Upper lobe of right lung (tissue), 1 donor: ENCODE measurements at regions not wholly inside any gene's neighbourhood (a gene's known extent, or its start where the extent isn't known, plus 50 kb on each side); places are given as distances from the start of the nearest gene placed in this dataset.

Experiments used
- ATAC-seq: fragments of 200-7000 bp; cut with Tn5 transposase; one replicate; pipeline ENCODE4 v1.9.1; 2020; ENCODE audit warnings: mild to moderate bottlenecking, moderate library complexity
- DNase-seq: peaks from one replicate; pipeline ENCODE4 v3.0.0-alpha.2; 2020
- H3K27ac ChIP-seq: fragments of 200-600 bp; one replicate; pipeline ENCODE4 v1.8.0; 2022
- H3K27me3 ChIP-seq: fragments of 200-600 bp; one replicate; pipeline ENCODE4 v1.8.0; 2022; ENCODE audit warnings: mild to moderate bottlenecking
- H3K36me3 ChIP-seq: fragments of 200-600 bp; one replicate; pipeline ENCODE4 v1.8.0; 2022
- H3K4me1 ChIP-seq: fragments of 200-600 bp; one replicate; pipeline ENCODE4 v1.8.0; 2022
- H3K4me3 ChIP-seq: fragments of 200-600 bp; one replicate; pipeline ENCODE4 v1.8.0; 2022; ENCODE audit warnings: mild to moderate bottlenecking
- H3K9me3 ChIP-seq: fragments of 200-600 bp; one replicate; pipeline ENCODE4 v1.8.0; 2022
- CTCF ChIP-seq: fragments of 200-600 bp; IDR thresholded peaks from one replicate; pipeline ENCODE4 v1.8.0; 2022; ENCODE audit warnings: antibody characterized with exemption
- intact Hi-C: fragments of 100-400 bp; cut with DNase I; formaldehyde crosslinking; loops from one replicate; pipeline ENCODE4 v1.11.0; 2022
- donor health status: DM: no; HTN: yes; CAD: no; lungs with severe emphysema.

DNA sequence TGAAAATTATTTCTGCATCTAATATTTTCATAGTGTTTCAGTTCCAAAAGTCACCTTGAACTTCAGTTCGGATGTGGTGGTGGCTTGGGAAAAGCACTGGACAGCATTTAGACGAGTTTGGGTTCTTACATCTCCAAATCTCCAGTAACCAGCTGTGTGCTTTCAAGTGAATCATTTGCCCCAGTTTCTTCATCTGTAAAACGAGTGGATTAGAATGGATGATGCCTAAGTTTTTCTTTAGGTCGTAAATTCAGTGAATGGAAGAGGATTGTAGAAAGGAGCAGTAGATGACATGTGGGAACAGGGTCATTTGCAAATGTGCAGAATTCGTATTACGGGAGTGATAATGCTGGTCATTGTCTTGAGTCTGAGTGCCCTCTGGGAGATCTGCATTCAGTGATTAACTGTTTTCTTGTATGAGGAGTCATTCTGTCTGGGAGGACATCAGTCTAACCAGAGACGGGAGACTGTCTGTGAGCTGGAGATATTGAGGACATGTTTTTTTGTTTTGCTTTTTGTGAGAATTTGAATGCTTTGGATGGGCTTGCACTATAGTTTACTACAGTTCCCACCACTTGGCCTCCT, 641.6 kb upstream of the TBL1XR1 start:
- Histone ChIP-seq H3K27ac (no peak overlapping the region), H3K4me1 (peaks cover 6% of the 10 kb centered on the region), H3K4me3 (no peak overlapping the region), H3K9me3 (no peaks in the 10 kb centered on the region), H3K36me3 (no peaks in the 10 kb centered on the region), H3K27me3 (no peaks in the 10 kb centered on the region)
- DNase-seq (no peak), ATAC-seq (no peak)
- TF ChIP-seq CTCF: no peak
- intact Hi-C loops: no loop called here

DNA sequence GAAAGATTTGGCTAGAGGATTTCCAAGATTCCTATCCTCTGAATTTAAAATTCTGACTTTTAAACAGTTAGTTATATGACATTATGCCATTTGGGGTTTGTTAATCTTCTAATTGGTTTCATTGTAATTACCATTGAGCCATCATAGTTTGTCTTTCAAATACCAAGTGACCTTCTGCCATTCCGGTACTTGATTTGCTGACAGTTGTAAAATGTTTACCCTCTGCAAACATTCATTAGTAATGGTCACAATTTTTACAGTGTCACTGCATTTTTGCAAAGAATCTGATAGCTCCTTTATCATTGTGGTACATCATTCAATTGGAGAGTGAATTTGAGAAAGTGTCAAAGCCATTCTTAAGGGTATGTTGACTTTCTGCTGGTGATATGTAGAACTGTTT, 645.0 kb upstream of the TBL1XR1 start:
- H3K4me1 ChIP-seq: no peaks in the 10 kb centered on the region
- H3K4me3 ChIP-seq: no peak overlapping the region
- intact Hi-C loops: no loop called here
- H3K27me3 ChIP-seq: no peaks in the 10 kb centered on the region
- no peak for TF ChIP-seq CTCF
- no peak for ATAC-seq
- DNase-seq: no peak
- no peak overlapping the region for H3K27ac ChIP-seq
- H3K9me3 ChIP-seq: no peaks in the 10 kb centered on the region
- no peaks in the 10 kb centered on the region for H3K36me3 ChIP-seq

- intact Hi-C loops: no loop called here
- H3K27ac ChIP-seq: no peak overlapping the region
- ATAC-seq (no peak), DNase-seq (no peak)
- no peak for TF ChIP-seq CTCF
- no peaks in the 10 kb centered on the region for H3K27me3 ChIP-seq
- H3K36me3 ChIP-seq: no peaks in the 10 kb centered on the region
- H3K4me1 ChIP-seq: no peaks in the 10 kb centered on the region
- no peak overlapping the region for H3K4me3 ChIP-seq
- H3K9me3 ChIP-seq: no peaks in the 10 kb centered on the region
Observed at GRCh38 chr3:177842743-177843734, 645.8 kb upstream of the TBL1XR1 start.

- H3K9me3 ChIP-seq: no peaks in the 10 kb centered on the region
- ATAC-seq (no peak), DNase-seq (no peak)
- H3K27me3 ChIP-seq: no peaks in the 10 kb centered on the region
- TF ChIP-seq CTCF: no peak
- no peaks in the 10 kb centered on the region for H3K36me3 ChIP-seq
- no peak overlapping the region for H3K27ac ChIP-seq
- H3K4me1 ChIP-seq: no peaks in the 10 kb centered on the region
- intact Hi-C loops: no loop called here
- no peak overlapping the region for H3K4me3 ChIP-seq
Observed at GRCh38 chr3:177852001-177852807, 654.9 kb upstream of the TBL1XR1 start.

DNA sequence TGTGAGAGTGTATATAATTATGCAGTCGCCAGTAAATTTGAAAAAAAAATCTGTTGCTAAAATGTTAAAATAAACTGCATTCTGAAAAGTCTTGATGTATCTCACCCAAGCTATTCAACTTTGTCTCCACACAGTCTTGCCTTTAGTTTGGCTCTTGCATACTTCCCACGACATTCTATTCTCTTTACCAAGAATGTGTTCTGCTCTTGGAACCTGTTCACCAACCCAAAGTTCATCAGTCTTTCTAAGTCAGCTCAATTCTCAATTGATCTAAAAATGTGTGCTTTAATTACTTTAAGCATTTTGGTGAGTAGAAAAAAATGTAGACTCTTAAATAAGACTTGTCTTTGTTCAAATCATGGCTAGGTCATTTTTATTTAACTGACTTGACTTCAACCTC, 657.7 kb upstream of the TBL1XR1 start:
- intact Hi-C loops: no loop called here
- Histone ChIP-seq H3K27ac (no peak overlapping the region), H3K36me3 (no peaks in the 10 kb centered on the region), H3K9me3 (no peaks in the 10 kb centered on the region), H3K4me1 (no peaks in the 10 kb centered on the region), H3K4me3 (no peak overlapping the region), H3K27me3 (no peaks in the 10 kb centered on the region)
- no peak for TF ChIP-seq CTCF
- DNase-seq (no peak), ATAC-seq (no peak)
